H9 (cell line): ENCODE measurements at regions not wholly inside any gene's neighbourhood (a gene's known extent, or its start where the extent isn't known, plus 50 kb on each side); places are given as distances from the start of the nearest gene placed in this dataset.

Experiments
- DNase-seq: peaks from one replicate; pipeline ENCODE4 v3.0.0-alpha.2; 2017
- H2AFZ ChIP-seq: one replicate; pipeline ENCODE4 v1.6.1; 2013; ENCODE audit warnings: mild to moderate bottlenecking, low read length, control low read depth, moderate library complexity
- H2AK5ac ChIP-seq: 2 replicates; pipeline ENCODE4 v1.6.1; 2013; ENCODE audit warnings: low read length, control low read depth, mixed read lengths; ENCODE audit not compliant: insufficient read length
- H2BK120ac ChIP-seq: one replicate; pipeline ENCODE4 v1.6.1; 2013; ENCODE audit warnings: low read depth, mild to moderate bottlenecking, low read length, control low read depth, inconsistent platforms; ENCODE audit not compliant: poor library complexity, severe bottlenecking
- H2BK12ac ChIP-seq: 2 replicates; pipeline ENCODE4 v1.6.1; 2013; ENCODE audit warnings: low read length, control low read depth, mixed read lengths, low read depth; ENCODE audit not compliant: insufficient read length
- H2BK15ac ChIP-seq: 2 replicates; pipeline ENCODE4 v1.6.1; 2013; ENCODE audit warnings: low read depth, low read length, control low read depth
- H2BK20ac ChIP-seq: one replicate; pipeline ENCODE4 v1.6.1; 2013; ENCODE audit warnings: low read depth, mild to moderate bottlenecking, low read length, control low read depth, inconsistent platforms; ENCODE audit not compliant: poor library complexity, severe bottlenecking
- H2BK5ac ChIP-seq: 2 replicates; pipeline ENCODE4 v1.6.1; 2013; ENCODE audit warnings: low read length, control low read depth, mixed read lengths; ENCODE audit not compliant: insufficient read length
- H3K14ac ChIP-seq: 2 replicates; pipeline ENCODE4 v1.6.1; 2013; ENCODE audit warnings: low read length, control low read depth; ENCODE audit not compliant: insufficient read depth
- H3K18ac ChIP-seq: 2 replicates; pipeline ENCODE4 v1.6.1; 2013; ENCODE audit warnings: low read depth, mild to moderate bottlenecking, mixed read lengths, low read length, control low read depth; ENCODE audit not compliant: insufficient read length
- H3K23ac ChIP-seq: 2 replicates; pipeline ENCODE4 v1.6.1; 2013; ENCODE audit warnings: low read length, control low read depth, mixed read lengths, low read depth; ENCODE audit not compliant: insufficient read length
- H3K23me2 ChIP-seq: 2 replicates; pipeline ENCODE4 v1.6.1; 2013; ENCODE audit warnings: low read depth, mild to moderate bottlenecking, mixed read lengths, low read length, control low read depth; ENCODE audit not compliant: insufficient read length, poor library complexity, severe bottlenecking
- H3K27ac ChIP-seq: 2 replicates; pipeline ENCODE4 v1.5.1; 2013; ENCODE audit warnings: low read length, control low read depth, mixed read lengths, low read depth; ENCODE audit not compliant: insufficient read length
- H3K27me3 ChIP-seq: 2 replicates; pipeline ENCODE4 v1.6.1; 2013; ENCODE audit warnings: low read length, control low read depth, inconsistent platforms; ENCODE audit not compliant: insufficient read depth
- H3K4ac ChIP-seq: 2 replicates; pipeline ENCODE4 v1.6.1; 2013; ENCODE audit warnings: low read depth, mild to moderate bottlenecking, control low read depth, inconsistent platforms, low read length, moderate library complexity
- H3K4me1 ChIP-seq: 2 replicates; pipeline ENCODE4 v1.6.1; 2013; ENCODE audit warnings: low read length, control low read depth, inconsistent platforms; ENCODE audit not compliant: insufficient read depth
- H3K4me2 ChIP-seq: 2 replicates; pipeline ENCODE4 v1.6.1; 2013; ENCODE audit warnings: low read length, control low read depth, mixed read lengths; ENCODE audit not compliant: insufficient read length, insufficient read depth
- H3K56ac ChIP-seq: 2 replicates; pipeline ENCODE4 v1.6.1; 2013; ENCODE audit warnings: low read depth, mild to moderate bottlenecking, mixed read lengths, low read length, control low read depth; ENCODE audit not compliant: insufficient read length
- H3K79me1 ChIP-seq: 2 replicates; pipeline ENCODE4 v1.6.1; 2013; ENCODE audit warnings: low read depth, mild to moderate bottlenecking, moderate library complexity, low read length, control low read depth, inconsistent platforms; ENCODE audit not compliant: insufficient read depth, poor library complexity, severe bottlenecking
- H3K79me2 ChIP-seq: 2 replicates; pipeline ENCODE4 v1.6.1; 2013; ENCODE audit warnings: low read length, control low read depth, inconsistent platforms; ENCODE audit not compliant: insufficient read depth
- H3K9ac ChIP-seq: 2 replicates; pipeline ENCODE4 v1.6.1; 2013; ENCODE audit warnings: low read length, control low read depth, mixed read lengths; ENCODE audit not compliant: insufficient read length; ENCODE audit errors: extremely low read depth
- H3K9me3 ChIP-seq: one replicate; pipeline ENCODE4 v1.6.1; 2013; ENCODE audit warnings: low read depth, low read length, inconsistent platforms; ENCODE audit not compliant: control insufficient read depth
- H3T11ph ChIP-seq: one replicate; pipeline ENCODE4 v1.6.1; 2013; ENCODE audit warnings: mild to moderate bottlenecking, low read length, control low read depth, inconsistent platforms
- H4K20me1 ChIP-seq: one replicate; pipeline ENCODE4 v1.6.1; 2013; ENCODE audit not compliant: control insufficient read depth, insufficient read length, insufficient read depth
- H4K5ac ChIP-seq: 2 replicates; pipeline ENCODE4 v1.6.1; 2013; ENCODE audit warnings: low read depth, mild to moderate bottlenecking, mixed read lengths, low read length, control low read depth; ENCODE audit not compliant: insufficient read length
- H4K8ac ChIP-seq: replicated peaks from 2 replicates; pipeline ENCODE4 v1.6.1; 2013; ENCODE audit warnings: low read length, control low read depth, mixed read lengths, low read depth; ENCODE audit not compliant: insufficient read length
- H4K91ac ChIP-seq: 2 replicates; pipeline ENCODE4 v1.6.1; 2013; ENCODE audit warnings: low read depth, mild to moderate bottlenecking, moderate library complexity, mixed read lengths, low read length, control low read depth; ENCODE audit not compliant: insufficient read length
- H3K27ac Mint-ChIP-seq, 3 experiments: 2 replicates in 2 of 3; 3 replicates in 1 of 3; pipeline ENCODE4 v1.8.0; 2020 to 2021; ENCODE audit warnings: mixed read lengths in 3 of 3, mild to moderate bottlenecking in 1 of 3, moderate library complexity in 1 of 3
- H3K27me3 Mint-ChIP-seq: 2 replicates; pipeline ENCODE4 v1.8.0; 2021; ENCODE audit warnings: low read depth, mild to moderate bottlenecking, moderate library complexity, mixed read lengths
- H3K36me3 Mint-ChIP-seq, 3 experiments: 2 replicates in 2 of 3; 3 replicates in 1 of 3; pipeline ENCODE4 v1.8.0; 2020 to 2021; ENCODE audit warnings: low read depth in 3 of 3, mixed read lengths in 3 of 3; ENCODE audit not compliant: insufficient read depth in 1 of 3
- H3K4me1 Mint-ChIP-seq, 2 experiments: 2 replicates each; pipeline ENCODE4 v1.8.0; 2020; ENCODE audit warnings: mixed read lengths in 2 of 2
- H3K4me3 Mint-ChIP-seq, 2 experiments: 2 replicates in 1 of 2; 3 replicates in 1 of 2; pipeline ENCODE4 v1.8.0; 2020 to 2021; ENCODE audit warnings: mild to moderate bottlenecking in 2 of 2, mixed read lengths in 2 of 2, moderate library complexity in 1 of 2
- H3K9me3 Mint-ChIP-seq, 2 experiments: 2 replicates in 1 of 2; 3 replicates in 1 of 2; pipeline ENCODE4 v1.8.0; 2020; ENCODE audit warnings: mild to moderate bottlenecking in 2 of 2, mixed read lengths in 2 of 2, moderate library complexity in 1 of 2
- WGBS: extraction: QIAGEN DNeasy Blood & Tissue Kit; methylation state at CpG from one replicate; pipeline ENCODE4 v1.1.7; 2013; ENCODE audit warnings: missing lambda C conversion rate, low lambda C conversion rate, mixed read lengths; ENCODE audit not compliant: insufficient read length; ENCODE audit errors: extremely low coverage; 5-methylcytosine and 5-hydroxymethylcytosine counted together
- TF ChIP-seq, protein P1 (sequence below): fragments of 200-600 bp; sonication (generic); conservative IDR thresholded peaks from 3 replicates; pipeline ENCODE4 v1.8.0; 2021; ENCODE audit warnings: antibody characterized with exemption, mild to moderate bottlenecking

DNA sequence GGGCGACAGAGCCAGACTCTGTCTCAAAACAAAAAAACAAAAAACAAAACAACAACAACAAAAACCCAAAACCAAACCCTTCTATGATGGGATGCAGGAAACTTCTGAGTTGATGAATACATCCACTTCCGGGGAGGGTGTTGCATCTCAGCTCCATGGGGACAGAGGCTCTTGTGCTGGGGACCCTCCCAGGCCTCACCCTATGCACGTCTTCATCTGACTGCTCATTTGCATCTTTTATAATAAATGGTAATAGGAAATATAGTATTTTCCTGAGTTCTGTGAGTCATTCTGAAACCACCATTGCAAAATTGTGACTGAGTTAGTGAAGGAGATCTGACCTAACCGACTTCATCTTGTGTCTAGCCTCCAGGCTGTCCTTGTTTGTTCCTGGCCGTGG lies 109.5 kb upstream of the SLC28A3 start:
- H3K4me1 ChIP-seq = no peaks in the 10 kb centered on the region
- H3K79me1 ChIP-seq = no peaks in the 10 kb centered on the region
- H3K4ac ChIP-seq = no peak overlapping the region
- H3K9ac ChIP-seq = no peak overlapping the region
- no peaks in the 10 kb centered on the region for H3K27me3 Mint-ChIP-seq
- H3K79me2 ChIP-seq = no peaks in the 10 kb centered on the region
- no peaks in the 10 kb centered on the region for H3K27me3 ChIP-seq
- H3K9me3 ChIP-seq = no peaks in the 10 kb centered on the region
- H2BK120ac ChIP-seq = no peak overlapping the region
- H3K27ac Mint-ChIP-seq = no peak overlapping the region
- no peak overlapping the region for H3K14ac ChIP-seq
- H3K56ac ChIP-seq = no peak overlapping the region
- no peak overlapping the region for H3K4me2 ChIP-seq
- no peak overlapping the region for H3K27ac ChIP-seq
- no peak overlapping the region for H4K91ac ChIP-seq
- TF ChIP-seq, protein P1, sequence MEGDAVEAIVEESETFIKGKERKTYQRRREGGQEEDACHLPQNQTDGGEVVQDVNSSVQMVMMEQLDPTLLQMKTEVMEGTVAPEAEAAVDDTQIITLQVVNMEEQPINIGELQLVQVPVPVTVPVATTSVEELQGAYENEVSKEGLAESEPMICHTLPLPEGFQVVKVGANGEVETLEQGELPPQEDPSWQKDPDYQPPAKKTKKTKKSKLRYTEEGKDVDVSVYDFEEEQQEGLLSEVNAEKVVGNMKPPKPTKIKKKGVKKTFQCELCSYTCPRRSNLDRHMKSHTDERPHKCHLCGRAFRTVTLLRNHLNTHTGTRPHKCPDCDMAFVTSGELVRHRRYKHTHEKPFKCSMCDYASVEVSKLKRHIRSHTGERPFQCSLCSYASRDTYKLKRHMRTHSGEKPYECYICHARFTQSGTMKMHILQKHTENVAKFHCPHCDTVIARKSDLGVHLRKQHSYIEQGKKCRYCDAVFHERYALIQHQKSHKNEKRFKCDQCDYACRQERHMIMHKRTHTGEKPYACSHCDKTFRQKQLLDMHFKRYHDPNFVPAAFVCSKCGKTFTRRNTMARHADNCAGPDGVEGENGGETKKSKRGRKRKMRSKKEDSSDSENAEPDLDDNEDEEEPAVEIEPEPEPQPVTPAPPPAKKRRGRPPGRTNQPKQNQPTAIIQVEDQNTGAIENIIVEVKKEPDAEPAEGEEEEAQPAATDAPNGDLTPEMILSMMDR = no peak
- no peak overlapping the region for H3T11ph ChIP-seq
- no peak overlapping the region for H4K8ac ChIP-seq
- H4K5ac ChIP-seq = no peak overlapping the region
- no peaks in the 10 kb centered on the region for H3K4me1 Mint-ChIP-seq
- H3K9me3 Mint-ChIP-seq = no peaks in the 10 kb centered on the region
- H2BK20ac ChIP-seq = no peak overlapping the region
- H2BK12ac ChIP-seq = no peak overlapping the region
- no CpG with 5 or more reads among the region's 5 CpGs for WGBS
- H2AFZ ChIP-seq = no peak overlapping the region
- no peak for DNase-seq
- H3K18ac ChIP-seq = no peak overlapping the region
- H2AK5ac ChIP-seq = no peak overlapping the region
- no peaks in the 10 kb centered on the region for H3K23me2 ChIP-seq
- no peak overlapping the region for H2BK5ac ChIP-seq
- no peak overlapping the region for H3K23ac ChIP-seq
- H3K36me3 Mint-ChIP-seq = no peaks in the 10 kb centered on the region
- H2BK15ac ChIP-seq = no peak overlapping the region
- H4K20me1 ChIP-seq = no peaks in the 10 kb centered on the region
- no peak overlapping the region for H3K4me3 Mint-ChIP-seq
